B cell (primary cell): ENCODE measurements at regions not wholly inside any gene's neighbourhood (a gene's known extent, or its start where the extent isn't known, plus 50 kb on each side); places are given as distances from the start of the nearest gene placed in this dataset.

Experiments used
- EZH2 ChIP-seq: IDR thresholded peaks from 2 replicates; pipeline ENCODE4 v1.6.1; 2012; ENCODE audit warnings: borderline replicate concordance, low read depth, mild to moderate bottlenecking, moderate library complexity, low read length; ENCODE audit not compliant: insufficient read depth, poor library complexity, severe bottlenecking
- TF ChIP-seq, protein P1 (sequence below): fragments of 200-600 bp; IDR thresholded peaks from one replicate; pipeline ENCODE4 v1.8.0; 2022; ENCODE audit warnings: antibody characterized with exemption, mild to moderate bottlenecking

DNA sequence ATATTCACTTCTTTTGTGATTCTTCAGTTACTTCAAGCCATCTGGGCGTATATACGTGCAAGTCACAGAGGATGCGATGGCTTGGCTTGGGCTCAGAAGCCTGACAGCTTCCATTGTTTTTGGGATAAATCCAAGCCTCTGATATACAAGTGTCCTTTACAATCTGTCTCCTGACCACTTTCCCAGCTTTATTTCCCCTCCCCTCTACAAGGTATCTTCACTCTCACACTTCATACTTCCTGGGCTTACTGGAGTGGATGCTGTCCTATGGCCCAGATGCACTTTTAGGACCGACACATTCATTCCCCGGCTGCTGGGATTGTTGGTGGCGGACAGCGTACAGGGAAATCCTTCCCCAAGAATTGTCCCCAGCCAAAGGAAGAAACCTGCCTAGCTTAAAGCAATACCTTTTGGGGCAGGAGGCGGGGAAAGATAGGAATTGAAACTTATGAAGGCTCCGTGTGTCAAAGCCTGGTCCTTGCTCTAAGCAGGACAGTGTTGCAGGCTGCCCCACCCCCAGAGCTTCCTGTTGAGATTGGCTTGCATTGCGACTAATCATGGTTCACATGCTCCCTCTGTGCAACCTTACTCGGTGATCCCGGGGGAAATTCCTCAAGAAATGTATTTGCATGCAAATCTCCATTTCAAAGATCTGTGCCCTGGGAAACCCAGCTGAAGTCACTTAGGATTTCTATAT is 802.9 kb upstream of the ID2 start:
- TF ChIP-seq, protein P1, sequence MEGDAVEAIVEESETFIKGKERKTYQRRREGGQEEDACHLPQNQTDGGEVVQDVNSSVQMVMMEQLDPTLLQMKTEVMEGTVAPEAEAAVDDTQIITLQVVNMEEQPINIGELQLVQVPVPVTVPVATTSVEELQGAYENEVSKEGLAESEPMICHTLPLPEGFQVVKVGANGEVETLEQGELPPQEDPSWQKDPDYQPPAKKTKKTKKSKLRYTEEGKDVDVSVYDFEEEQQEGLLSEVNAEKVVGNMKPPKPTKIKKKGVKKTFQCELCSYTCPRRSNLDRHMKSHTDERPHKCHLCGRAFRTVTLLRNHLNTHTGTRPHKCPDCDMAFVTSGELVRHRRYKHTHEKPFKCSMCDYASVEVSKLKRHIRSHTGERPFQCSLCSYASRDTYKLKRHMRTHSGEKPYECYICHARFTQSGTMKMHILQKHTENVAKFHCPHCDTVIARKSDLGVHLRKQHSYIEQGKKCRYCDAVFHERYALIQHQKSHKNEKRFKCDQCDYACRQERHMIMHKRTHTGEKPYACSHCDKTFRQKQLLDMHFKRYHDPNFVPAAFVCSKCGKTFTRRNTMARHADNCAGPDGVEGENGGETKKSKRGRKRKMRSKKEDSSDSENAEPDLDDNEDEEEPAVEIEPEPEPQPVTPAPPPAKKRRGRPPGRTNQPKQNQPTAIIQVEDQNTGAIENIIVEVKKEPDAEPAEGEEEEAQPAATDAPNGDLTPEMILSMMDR, result no peak
- TF ChIP-seq EZH2, result no peak
